Omental fat pad (tissue), 3 donors: ENCODE measurements at regions not wholly inside any gene's neighbourhood (a gene's known extent, or its start where the extent isn't known, plus 50 kb on each side); places are given as distances from the start of the nearest gene placed in this dataset.

Experiments
- ATAC-seq: fragments of 150-250 bp; one replicate; pipeline ENCODE4 v1.9.1; 2016; ENCODE audit warnings: mild to moderate bottlenecking, moderate library complexity; ENCODE audit not compliant: low FRiP score
- DNase-seq: peaks from one replicate; pipeline ENCODE4 v3.0.0-alpha.2; 2019; ENCODE audit warnings: low spot score
- CTCF ChIP-seq, 3 donors: fragments of 450-650 bp; IDR thresholded peaks; one replicate each; pipeline ENCODE4 v1.5.1; 2016 to 2017; ENCODE audit warnings: antibody characterized with exemption in 3 of 3, mild to moderate bottlenecking in 3 of 3, moderate library complexity in 2 of 3

DNA sequence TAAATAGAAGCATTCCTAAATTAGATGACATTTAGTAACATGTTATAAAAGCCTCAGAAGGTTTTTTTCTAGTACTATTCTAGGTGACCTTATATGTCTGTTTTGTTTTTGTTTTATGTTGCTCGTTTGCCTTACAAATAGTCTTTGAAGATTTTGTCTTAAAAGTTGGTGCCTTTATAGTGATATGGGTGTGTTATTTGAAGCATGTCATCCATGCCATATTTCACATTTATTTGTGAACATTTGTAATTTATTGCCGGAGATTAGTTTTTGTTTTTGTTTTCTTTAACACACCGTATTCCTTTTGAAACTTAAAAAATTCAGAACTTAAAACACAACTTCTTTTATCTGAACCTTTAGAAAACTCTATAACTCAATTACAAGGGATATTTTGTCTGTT lies 422.8 kb upstream of the PCDH9 start:
- ATAC-seq (no peak), DNase-seq (no peak)
- no peak for TF ChIP-seq CTCF (IDR thresholded peaks at IDR 0.05)

DNA sequence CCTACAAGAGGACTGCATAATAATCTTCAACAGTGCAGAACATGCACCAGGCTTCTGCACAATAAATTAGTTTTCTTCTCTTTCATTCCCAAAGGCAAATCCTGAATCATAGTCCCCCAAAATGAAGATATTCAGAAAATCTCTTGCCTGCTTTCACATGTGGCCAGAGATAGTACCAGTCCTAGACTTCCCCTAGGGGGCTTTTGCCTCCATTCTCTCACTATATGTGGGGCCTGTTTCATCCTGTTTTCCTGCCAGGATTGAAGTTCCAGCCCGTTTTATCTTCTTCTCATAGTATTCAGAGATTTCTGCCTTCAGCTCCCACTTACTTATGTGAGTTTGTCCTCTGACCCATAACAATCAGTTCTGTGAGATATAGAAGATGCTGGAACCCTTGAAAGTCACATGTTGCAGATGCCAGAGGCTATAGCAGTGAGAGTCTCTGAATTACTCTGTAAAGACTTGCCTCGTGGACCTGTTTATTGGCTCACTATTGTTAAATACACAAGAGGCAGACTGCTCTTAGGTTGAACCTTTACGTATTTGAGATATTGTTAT lies 421.9 kb upstream of the PCDH9 start:
- no peak for ATAC-seq
- DNase-seq: no peak
- no peak for TF ChIP-seq CTCF (IDR thresholded peaks at IDR 0.05)

DNA sequence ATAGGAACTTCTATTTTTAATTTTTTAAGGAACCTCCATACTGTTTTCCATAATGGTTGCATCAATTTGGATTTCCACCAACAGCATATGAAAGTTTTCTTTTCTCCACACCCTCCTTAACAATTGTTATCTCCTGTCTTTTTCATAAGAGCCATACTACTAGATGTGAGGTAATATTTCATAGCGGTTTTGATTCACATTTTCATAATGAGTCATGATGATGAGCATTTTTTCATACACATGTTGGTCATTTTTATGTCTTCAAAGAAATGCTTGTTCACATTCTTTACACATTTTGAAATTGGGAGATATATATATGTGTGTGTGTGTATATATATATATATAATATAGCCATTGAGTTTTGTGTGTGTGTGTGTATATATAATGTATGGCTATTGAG lies 420.3 kb upstream of the PCDH9 start:
- DNase-seq (no peak), ATAC-seq (no peak)
- TF ChIP-seq CTCF (IDR thresholded peaks at IDR 0.05): no peak

DNA sequence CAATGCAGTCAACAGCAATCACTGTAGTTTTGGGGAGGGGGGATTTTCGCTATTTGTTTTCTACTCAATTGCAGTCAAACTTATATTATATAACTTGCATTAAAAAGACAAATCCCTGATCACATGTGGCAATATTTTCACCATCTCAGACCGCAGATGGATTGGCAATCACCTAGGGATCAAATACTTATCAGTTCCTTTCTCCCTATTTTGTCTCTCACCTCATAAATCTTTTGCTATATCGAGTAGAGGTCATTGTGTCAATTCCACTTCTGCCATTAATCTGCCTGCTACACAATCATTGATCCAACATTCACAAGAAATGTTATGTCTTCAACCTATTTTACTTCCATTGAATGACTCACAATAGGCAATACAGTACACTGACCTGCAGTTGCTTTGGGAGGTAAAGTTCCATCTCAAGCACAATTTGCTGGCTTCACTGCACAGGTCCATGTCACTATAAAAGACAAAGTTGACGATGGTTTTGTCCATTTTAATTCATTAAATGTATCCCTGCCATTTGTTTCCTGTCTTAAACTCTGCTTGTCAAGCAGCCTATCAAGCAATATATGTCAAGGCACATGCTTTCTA lies 415.8 kb upstream of the PCDH9 start:
- ATAC-seq: no peak
- TF ChIP-seq CTCF (IDR thresholded peaks at IDR 0.05): no peak
- DNase-seq: no peak

DNA sequence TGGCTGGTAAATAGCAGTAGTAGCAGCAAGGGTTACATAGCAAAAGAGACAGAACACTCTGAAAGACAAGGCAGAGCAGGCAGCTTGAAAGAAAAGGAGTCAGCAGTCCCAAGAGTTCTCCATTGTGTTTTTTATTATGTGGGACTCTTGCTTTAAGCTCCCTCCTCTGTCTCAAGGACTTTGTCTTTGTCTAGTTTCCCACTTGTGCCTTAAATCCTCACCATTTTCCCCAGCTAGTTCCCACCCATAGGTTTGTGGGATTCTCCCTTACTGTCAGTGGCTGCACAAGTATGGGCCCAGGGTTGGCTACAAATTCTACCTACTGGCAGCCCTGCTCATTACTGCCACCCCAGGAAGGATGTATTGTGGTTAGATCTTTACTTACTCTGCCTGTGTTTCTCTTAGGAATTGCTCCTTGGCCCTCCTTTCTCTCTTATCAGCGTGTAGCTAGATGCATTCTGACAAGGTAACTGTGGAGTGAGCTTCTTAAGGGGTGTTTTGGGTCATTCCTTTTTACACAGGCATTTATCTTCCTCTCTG lies 413.4 kb upstream of the PCDH9 start:
- ATAC-seq: no peak
- TF ChIP-seq CTCF (IDR thresholded peaks at IDR 0.05): no peak

DNA sequence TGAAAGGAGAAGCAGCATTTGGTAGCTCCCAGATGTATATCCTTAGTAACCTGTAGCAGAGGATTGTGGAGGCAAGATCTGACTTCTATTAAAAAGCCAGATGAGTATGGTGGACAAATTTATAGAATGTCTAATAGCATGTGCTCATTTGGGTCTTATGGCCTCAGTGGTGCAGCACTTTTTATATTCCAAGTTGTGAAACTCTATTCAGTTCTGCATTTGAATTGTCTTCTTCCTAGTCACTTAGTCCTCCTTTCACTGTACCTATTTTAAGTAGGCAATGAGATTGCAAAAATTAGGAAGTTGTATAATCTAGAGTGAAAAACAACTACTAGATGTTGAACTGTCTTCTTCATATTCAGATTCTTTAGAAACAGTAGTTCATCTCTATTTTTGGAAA lies 412.5 kb upstream of the PCDH9 start:
- TF ChIP-seq CTCF (IDR thresholded peaks at IDR 0.05): no peak
- no peak for ATAC-seq
- DNase-seq: no peak

More for the DNA sequence above, 413.4 kb upstream of the PCDH9 start:
- no peak for DNase-seq

DNA sequence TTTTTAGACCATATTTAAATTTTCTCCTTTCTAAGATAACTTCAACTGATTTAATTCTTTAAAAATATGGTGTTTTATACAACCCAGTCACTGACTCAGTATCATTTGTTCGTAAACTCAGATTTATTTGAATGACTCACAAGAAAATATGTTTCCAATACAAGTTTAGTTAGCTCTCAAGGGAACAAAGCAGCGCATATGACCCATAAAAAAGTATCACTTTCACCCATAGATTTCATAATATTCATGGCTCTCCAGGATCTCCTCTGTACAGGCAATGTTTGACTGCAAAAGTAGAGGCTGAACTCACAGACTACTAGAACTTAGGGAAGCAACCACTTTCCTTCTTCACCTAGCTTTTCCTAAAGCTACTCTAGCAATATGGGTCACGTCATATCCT lies 405.6 kb upstream of the PCDH9 start:
- ATAC-seq (no peak), DNase-seq (no peak)
- TF ChIP-seq CTCF (IDR thresholded peaks at IDR 0.05): no peak
